Astrocyte (in vitro differentiated cells and primary cell): ENCODE measurements at regions not wholly inside any gene's neighbourhood (a gene's known extent, or its start where the extent isn't known, plus 50 kb on each side); places are given as distances from the start of the nearest gene placed in this dataset.

Source experiments
- EZH2 ChIP-seq: IDR thresholded peaks from 2 replicates; pipeline ENCODE4 v1.6.1; 2012; ENCODE audit warnings: mild to moderate bottlenecking, low read length, inconsistent platforms; ENCODE audit not compliant: insufficient read depth
- TF ChIP-seq, protein P1 (sequence below): IDR thresholded peaks from 2 replicates; pipeline ENCODE4 v1.5.1; 2011; ENCODE audit warnings: low read depth, mild to moderate bottlenecking, inconsistent platforms, low read length, moderate library complexity; ENCODE audit not compliant: insufficient read depth

DNA sequence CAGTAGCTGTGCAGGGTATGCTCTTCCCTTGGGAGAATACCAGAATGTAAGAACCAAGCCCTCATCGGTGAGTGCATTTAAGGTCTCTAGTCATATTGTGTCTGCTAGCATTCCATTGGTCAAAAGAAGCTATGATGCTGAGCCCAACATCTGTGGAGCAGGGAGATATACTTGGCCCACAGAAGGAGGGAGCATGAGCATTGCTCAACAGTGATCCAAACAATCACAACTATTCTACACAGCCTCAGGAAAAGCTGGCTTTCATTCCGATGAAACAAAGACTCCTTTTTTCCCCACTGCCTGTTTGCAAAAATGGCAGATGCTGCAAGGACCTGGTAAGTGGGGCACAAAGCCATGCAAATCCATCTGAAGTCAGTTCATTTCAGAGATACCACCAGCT is 80.6 kb upstream of the DHX15 start:
- TF ChIP-seq, protein P1, sequence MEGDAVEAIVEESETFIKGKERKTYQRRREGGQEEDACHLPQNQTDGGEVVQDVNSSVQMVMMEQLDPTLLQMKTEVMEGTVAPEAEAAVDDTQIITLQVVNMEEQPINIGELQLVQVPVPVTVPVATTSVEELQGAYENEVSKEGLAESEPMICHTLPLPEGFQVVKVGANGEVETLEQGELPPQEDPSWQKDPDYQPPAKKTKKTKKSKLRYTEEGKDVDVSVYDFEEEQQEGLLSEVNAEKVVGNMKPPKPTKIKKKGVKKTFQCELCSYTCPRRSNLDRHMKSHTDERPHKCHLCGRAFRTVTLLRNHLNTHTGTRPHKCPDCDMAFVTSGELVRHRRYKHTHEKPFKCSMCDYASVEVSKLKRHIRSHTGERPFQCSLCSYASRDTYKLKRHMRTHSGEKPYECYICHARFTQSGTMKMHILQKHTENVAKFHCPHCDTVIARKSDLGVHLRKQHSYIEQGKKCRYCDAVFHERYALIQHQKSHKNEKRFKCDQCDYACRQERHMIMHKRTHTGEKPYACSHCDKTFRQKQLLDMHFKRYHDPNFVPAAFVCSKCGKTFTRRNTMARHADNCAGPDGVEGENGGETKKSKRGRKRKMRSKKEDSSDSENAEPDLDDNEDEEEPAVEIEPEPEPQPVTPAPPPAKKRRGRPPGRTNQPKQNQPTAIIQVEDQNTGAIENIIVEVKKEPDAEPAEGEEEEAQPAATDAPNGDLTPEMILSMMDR = no peak
- no peak for TF ChIP-seq EZH2
